Esophagus squamous epithelium (tissue), 5 donors: ENCODE measurements at regions not wholly inside any gene's neighbourhood (a gene's known extent, or its start where the extent isn't known, plus 50 kb on each side); places are given as distances from the start of the nearest gene placed in this dataset.
"Not testable (repeated sequence)": the region's sequence is repeated elsewhere in the genome, so short reads cannot be mapped to it uniquely, and the experiment has no call there.

Experiments used
- DNase-seq: peaks from one replicate; lab custom pipeline; 2025; lab: John Stamatoyannopoulos, UW
- H3K27ac ChIP-seq, 4 donors: fragments of 200-600 bp; sonication (generic); one replicate each; pipeline ENCODE4 v1.5.1; 2016 to 2019; ENCODE audit warnings: mild to moderate bottlenecking in 1 of 4
- H3K27me3 ChIP-seq, 4 donors: fragments of 200-600 bp; sonication (generic); 1 replicate in 3 of 4; 2 replicates in 1 of 4; pipeline versions ENCODE4 v1.5.1 to v1.6.0; 2017 to 2021; ENCODE audit warnings: antibody characterized with exemption in 1 of 4
- H3K36me3 ChIP-seq, 3 donors: fragments of 200-600 bp; sonication (generic); one replicate each; pipeline ENCODE4 v1.5.1; 2016 to 2019
- H3K4me1 ChIP-seq, 3 donors: fragments of 200-600 bp; sonication (generic); one replicate each; pipeline ENCODE4 v1.5.1; 2017 to 2019
- H3K4me3 ChIP-seq, 4 donors: fragments of 200-600 bp; sonication (generic); 1 replicate in 3 of 4; 2 replicates in 1 of 4; pipeline ENCODE4 v1.5.1; 2016 to 2019; ENCODE audit warnings: mild to moderate bottlenecking in 2 of 4, moderate library complexity in 1 of 4
- H3K9me3 ChIP-seq, 3 donors: fragments of 200-600 bp; sonication (generic); one replicate each; pipeline ENCODE4 v1.5.1; 2016 to 2019
- WGBS, 2 donors: methylation state at CpG; one replicate each; pipeline ENCODE4 v1.1.5; 2018; 5-methylcytosine and 5-hydroxymethylcytosine counted together
- intact Hi-C: fragments of 100-400 bp; cut with DNase I; formaldehyde crosslinking; loops from one replicate; pipeline ENCODE4 v1.15.0; 2022
- donor health status: DM: yes; HTN: yes; CAD: no.

GRCh38 chr16:33975744-33976143, 516.3 kb downstream of the TP53TG3F start:
- WGBS, 2 donors = no CpG with 5 or more reads among the region's 55 CpGs
- intact Hi-C loops = not testable (repeated sequence)

GRCh38 chr16:33976521-33976920, 517.1 kb downstream of the TP53TG3F start:
- H3K4me1 ChIP-seq, H3K9me3 ChIP-seq, H3K27me3 ChIP-seq, DNase-seq, intact Hi-C loops, H3K4me3 ChIP-seq, H3K36me3 ChIP-seq, H3K27ac ChIP-seq: not testable (repeated sequence)
- no CpG with 5 or more reads among the region's 25 CpGs for WGBS, 2 donors

More at GRCh38 chr16:33975744-33976143, 516.3 kb downstream of the TP53TG3F start:
- not testable (repeated sequence) for H3K27ac ChIP-seq, H3K36me3 ChIP-seq, H3K9me3 ChIP-seq, H3K27me3 ChIP-seq, H3K4me1 ChIP-seq, DNase-seq, H3K4me3 ChIP-seq

- H3K9me3 ChIP-seq, H3K4me1 ChIP-seq, DNase-seq, H3K36me3 ChIP-seq, H3K27me3 ChIP-seq, H3K4me3 ChIP-seq, H3K27ac ChIP-seq, intact Hi-C loops: not testable (repeated sequence)
- no CpG with 5 or more reads among the region's 6 CpGs for WGBS, 2 donors
Observed at GRCh38 chr16:33978784-33979183, 519.4 kb downstream of the TP53TG3F start.

- intact Hi-C loops, H3K36me3 ChIP-seq, H3K27me3 ChIP-seq, DNase-seq, H3K4me3 ChIP-seq, H3K27ac ChIP-seq, H3K9me3 ChIP-seq, H3K4me1 ChIP-seq: not testable (repeated sequence)
- WGBS, 2 donors = no CpG with 5 or more reads among the region's 3 CpGs
Observed at GRCh38 chr16:33979613-33980012, 520.2 kb downstream of the TP53TG3F start.

- H3K27ac ChIP-seq, H3K4me1 ChIP-seq, H3K9me3 ChIP-seq, H3K36me3 ChIP-seq, intact Hi-C loops, DNase-seq, H3K27me3 ChIP-seq, H3K4me3 ChIP-seq: not testable (repeated sequence)
- WGBS, 2 donors = no CpG with 5 or more reads among the region's 8 CpGs
Observed at GRCh38 chr16:33980736-33981135, 521.3 kb downstream of the TP53TG3F start.

GRCh38 chr16:33984428-33984827, 525.0 kb downstream of the TP53TG3F start:
- H3K27ac ChIP-seq, H3K36me3 ChIP-seq, DNase-seq, H3K4me1 ChIP-seq, H3K4me3 ChIP-seq, H3K9me3 ChIP-seq, H3K27me3 ChIP-seq, intact Hi-C loops: not testable (repeated sequence)
- WGBS, 2 donors = no CpG with 5 or more reads among the region's 5 CpGs

- H3K4me3 ChIP-seq, H3K36me3 ChIP-seq, H3K27ac ChIP-seq, H3K27me3 ChIP-seq, H3K4me1 ChIP-seq, intact Hi-C loops, DNase-seq, H3K9me3 ChIP-seq: not testable (repeated sequence)
- 85% methylated on average over 4 of the region's 8 CpGs; no CpG with 5 or more reads in 1 of the 2 donors for WGBS, 2 donors
Observed at GRCh38 chr16:33986521-33986920, 527.1 kb downstream of the TP53TG3F start.

GRCh38 chr16:33987348-33987963, 528.0 kb downstream of the TP53TG3F start:
- H3K4me3 ChIP-seq, DNase-seq, H3K4me1 ChIP-seq, H3K36me3 ChIP-seq, H3K9me3 ChIP-seq, H3K27ac ChIP-seq, H3K27me3 ChIP-seq, intact Hi-C loops: not testable (repeated sequence)
- WGBS, 2 donors = no CpG with 5 or more reads among the region's 13 CpGs

GRCh38 chr16:33988012-33988411, 528.6 kb downstream of the TP53TG3F start:
- H3K4me1 ChIP-seq, intact Hi-C loops, H3K9me3 ChIP-seq, H3K36me3 ChIP-seq, DNase-seq, H3K27me3 ChIP-seq, H3K4me3 ChIP-seq, H3K27ac ChIP-seq: not testable (repeated sequence)
- WGBS, 2 donors = no CpG with 5 or more reads among the region's 8 CpGs

GRCh38 chr16:33990488-33990887, 531.1 kb downstream of the TP53TG3F start:
- H3K9me3 ChIP-seq, H3K27ac ChIP-seq, intact Hi-C loops, H3K4me1 ChIP-seq, DNase-seq, H3K27me3 ChIP-seq, H3K36me3 ChIP-seq, H3K4me3 ChIP-seq: not testable (repeated sequence)
- no CpG with 5 or more reads among the region's 18 CpGs for WGBS, 2 donors

GRCh38 chr16:33992513-33993177, 533.2 kb downstream of the TP53TG3F start:
- intact Hi-C loops, H3K36me3 ChIP-seq, H3K4me1 ChIP-seq, H3K4me3 ChIP-seq, DNase-seq, H3K9me3 ChIP-seq, H3K27me3 ChIP-seq, H3K27ac ChIP-seq: not testable (repeated sequence)
- 80% methylated on average over 3 of the region's 11 CpGs; no CpG with 5 or more reads in 1 of the 2 donors for WGBS, 2 donors

GRCh38 chr16:33994207-33994606, 534.8 kb downstream of the TP53TG3F start:
- 64 to 81% methylated on average over 9 to 10 of the region's 12 CpGs for WGBS, 2 donors
- H3K4me1 ChIP-seq, DNase-seq, H3K9me3 ChIP-seq, H3K27ac ChIP-seq, H3K27me3 ChIP-seq, H3K4me3 ChIP-seq, H3K36me3 ChIP-seq, intact Hi-C loops: not testable (repeated sequence)

GRCh38 chr16:33995821-33996372, 536.5 kb downstream of the TP53TG3F start:
- 52% methylated on average over 7 of the region's 9 CpGs; no CpG with 5 or more reads in 1 of the 2 donors for WGBS, 2 donors
- H3K9me3 ChIP-seq, H3K36me3 ChIP-seq, H3K4me1 ChIP-seq, H3K27me3 ChIP-seq, intact Hi-C loops, DNase-seq, H3K27ac ChIP-seq, H3K4me3 ChIP-seq: not testable (repeated sequence)
